ENCODE measurements at regions not wholly inside any gene's neighbourhood (a gene's known extent, or its start where the extent isn't known, plus 50 kb on each side); places are given as distances from the start of the nearest gene placed in this dataset.

DNA sequence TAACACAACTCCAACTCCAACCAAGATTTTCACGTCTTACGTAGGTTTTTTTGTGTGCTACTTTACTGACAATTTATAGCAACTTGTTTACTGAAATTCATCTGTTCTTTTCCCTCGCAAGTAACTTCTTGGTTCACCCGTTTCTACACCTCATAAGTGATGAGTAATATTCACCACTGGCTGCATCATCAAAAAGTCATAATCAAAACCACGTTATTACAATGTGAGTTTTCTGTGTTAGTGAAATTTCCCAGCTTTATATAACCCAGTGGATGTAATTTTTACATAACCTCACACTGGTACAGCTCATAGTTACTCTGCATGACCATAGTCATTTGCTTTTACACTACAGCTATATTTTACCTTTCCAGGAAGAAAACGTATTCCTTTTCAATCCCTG is 401.1 kb upstream of the LYPLAL1 start:
- DNase-seq (ENCODE audit: low spot score), result no peak

GRCh38 chr1:218775501-218776021 is 398.1 kb upstream of the LYPLAL1 start:
- no peak for DNase-seq (ENCODE audit: low spot score)

GRCh38 chr1:218778257-218779126 is 395.2 kb upstream of the LYPLAL1 start:
- no peak for DNase-seq (ENCODE audit: low spot score)

DNA sequence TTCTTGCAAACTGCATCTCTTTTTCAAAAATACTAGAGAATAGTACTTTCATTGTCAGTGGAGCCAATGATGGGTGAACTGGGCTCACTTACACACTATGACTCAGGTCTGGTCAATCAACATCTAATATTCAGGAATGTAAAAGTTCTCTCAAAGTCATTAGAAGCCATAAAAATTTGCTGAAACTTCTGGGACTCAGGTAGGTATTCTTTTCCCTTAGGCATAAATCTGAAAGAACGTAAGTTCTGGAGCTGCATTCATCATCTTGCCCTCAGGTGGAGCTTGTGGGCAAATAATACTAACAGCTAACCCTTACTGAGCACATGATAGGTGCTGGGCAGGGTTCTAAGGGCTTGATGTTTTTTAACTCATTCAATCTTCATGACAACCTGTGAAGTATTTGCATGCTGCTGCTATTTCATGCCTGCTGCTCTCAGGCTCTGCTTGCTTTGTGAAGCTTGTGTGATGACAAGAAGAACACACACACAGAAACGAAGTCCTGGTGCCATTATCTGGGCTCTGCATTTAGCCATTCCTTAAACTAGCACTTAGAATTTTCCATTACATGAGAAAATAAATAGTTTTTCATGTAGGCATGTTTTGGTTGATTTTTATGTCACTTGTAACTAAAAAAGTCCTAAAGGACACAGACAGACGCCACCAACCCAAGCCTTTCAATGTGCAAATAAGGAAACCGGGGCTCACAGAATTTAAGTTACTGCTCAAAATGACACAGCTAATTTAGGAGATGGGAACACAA is 394.2 kb upstream of the LYPLAL1 start:
- no peak for DNase-seq (ENCODE audit: low spot score)

DNA sequence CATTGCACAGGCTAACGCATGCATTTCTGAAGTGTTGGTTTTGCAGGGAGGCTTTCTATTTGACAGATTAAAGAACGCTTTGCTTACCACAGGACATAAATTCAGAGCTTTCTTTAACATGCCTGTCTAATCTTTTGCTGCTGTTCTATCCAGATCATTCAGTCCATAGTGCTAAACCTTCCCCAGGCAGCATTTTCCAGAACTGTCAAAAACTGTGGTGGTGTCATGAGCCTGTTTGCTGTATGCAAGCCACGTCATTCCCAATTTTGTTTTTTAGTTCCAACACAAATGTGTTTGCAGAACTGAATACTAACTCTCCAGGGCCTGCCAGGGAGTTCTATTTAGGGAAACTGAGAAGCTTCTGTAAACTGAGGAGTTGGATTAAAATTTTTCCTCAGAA is 390.5 kb upstream of the LYPLAL1 start:
- DNase-seq (ENCODE audit: low spot score), result peak; percentile 7

- DNase-seq (ENCODE audit: low spot score), result no peak
Measured at GRCh38 chr1:218783916-218784315, 389.8 kb upstream of the LYPLAL1 start.

DNA sequence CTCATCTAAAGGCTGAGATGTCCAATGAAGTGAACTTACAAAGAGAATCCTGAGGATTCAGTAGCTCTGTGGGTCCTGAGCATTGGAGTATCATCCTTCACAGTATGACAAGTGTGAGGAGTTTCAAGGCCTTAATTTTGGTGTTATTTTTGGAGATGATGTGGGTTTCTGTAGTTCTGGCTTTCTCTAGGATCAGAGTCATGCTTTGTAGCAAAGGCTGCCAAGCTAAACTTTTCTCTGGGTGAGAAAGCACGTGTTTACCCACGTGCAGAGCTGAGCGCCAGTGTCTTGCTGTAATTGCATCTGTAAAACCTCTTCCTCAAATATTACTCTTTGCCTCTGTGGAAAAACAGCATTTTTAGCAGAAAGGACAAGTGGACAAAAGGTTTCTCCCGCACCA is 387.8 kb upstream of the LYPLAL1 start:
- DNase-seq (ENCODE audit: low spot score), result peak; percentile 8

GRCh38 chr1:218787826-218788225 is 385.9 kb upstream of the LYPLAL1 start:
- no peak for DNase-seq (ENCODE audit: low spot score)

DNA sequence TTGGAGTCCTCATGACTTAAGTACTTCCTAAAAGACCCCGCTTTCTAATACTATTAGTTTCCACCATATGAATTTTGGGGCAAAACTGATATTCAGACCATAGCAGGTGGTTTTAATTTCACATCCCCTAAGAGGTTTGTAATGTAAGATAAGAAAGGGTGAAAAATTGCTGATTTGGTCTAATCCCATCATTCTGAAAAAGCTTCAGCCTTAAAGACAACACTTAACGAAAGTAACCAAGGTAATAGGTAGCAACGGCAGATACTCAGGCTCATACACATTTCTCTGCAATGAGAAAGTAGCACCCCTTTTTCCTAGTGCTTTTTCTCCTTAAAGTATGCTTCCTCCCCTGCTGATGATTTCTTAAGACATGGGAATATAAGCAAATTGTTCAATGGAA is 376.9 kb upstream of the LYPLAL1 start:
- DNase-seq (ENCODE audit: low spot score), result no peak

DNA sequence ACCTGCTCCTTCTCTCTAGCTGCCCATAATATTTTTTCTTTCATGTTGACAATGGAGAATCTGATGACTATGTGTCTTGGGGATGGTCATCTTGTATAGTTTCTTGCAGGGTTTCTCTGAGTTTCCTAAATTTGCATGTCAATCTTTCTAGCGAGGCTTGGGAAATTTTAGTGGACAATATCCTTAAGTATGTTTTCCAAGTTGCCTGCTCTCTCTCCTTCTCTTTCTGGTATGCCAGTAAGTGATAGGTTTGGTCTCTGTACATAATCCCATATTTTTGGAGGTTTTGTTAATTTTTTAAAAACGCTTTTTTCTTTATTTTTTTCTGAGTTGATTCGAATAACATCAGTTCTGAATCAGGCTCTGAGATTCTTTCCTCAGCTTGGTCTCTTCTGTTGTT is 370.9 kb upstream of the LYPLAL1 start:
- DNase-seq (ENCODE audit: low spot score), result no peak

DNA sequence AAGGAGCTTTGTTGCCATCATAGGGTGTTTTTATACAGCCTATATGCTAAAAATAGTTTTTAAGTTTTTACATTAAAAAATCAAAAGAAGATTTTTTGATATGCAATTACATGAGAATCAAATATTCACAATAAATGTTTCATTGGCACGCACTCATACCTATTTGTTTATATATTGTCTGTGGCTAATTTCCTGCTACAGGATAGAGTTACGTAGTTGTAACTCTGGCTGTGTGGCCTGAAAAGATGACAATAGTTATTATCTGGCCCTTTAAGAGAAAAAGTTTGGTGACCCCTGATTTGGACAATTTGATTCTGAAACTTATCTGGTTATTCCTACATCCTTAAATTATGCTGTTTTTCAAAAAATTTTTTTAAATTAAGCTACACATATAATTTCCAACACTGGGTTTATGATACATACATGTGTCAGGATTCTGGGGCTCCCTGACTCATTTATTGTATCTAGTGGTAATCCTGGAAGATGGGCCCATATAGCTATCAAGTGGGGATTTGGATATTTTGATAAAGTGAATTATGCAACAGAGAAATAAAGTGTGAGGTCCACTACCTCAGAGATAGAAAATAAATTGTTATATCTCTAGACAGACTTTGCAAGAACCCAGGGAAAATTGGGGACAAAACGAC is 370.2 kb upstream of the LYPLAL1 start:
- no peak for DNase-seq (ENCODE audit: low spot score)

- no peak for DNase-seq (ENCODE audit: low spot score)
Measured at GRCh38 chr1:218804014-218804785, 369.5 kb upstream of the LYPLAL1 start.

DNA sequence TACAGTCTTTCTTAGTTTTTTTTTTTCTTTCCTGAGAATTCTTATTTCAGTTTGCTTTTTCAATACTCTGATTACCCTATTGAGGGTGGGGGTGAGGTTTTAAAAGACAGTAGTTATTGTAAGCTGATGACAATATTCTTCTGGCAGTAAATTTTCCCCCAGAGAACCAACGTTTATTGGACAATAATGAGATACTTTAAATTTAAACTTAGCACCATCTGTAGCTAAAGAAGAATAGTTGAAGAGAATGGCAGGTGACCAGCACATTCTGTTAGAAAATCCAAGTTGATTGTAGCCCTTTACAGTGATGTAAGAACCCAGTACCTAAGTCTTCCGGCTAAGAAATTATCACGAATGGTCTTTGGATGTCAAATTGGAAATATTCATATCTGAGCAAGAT is 364.6 kb upstream of the LYPLAL1 start:
- no peak for DNase-seq (ENCODE audit: low spot score)

GRCh38 chr1:218809625-218810024 is 364.1 kb upstream of the LYPLAL1 start:
- no peak for DNase-seq (ENCODE audit: low spot score)

GRCh38 chr1:218810306-218810705 is 363.4 kb upstream of the LYPLAL1 start:
- DNase-seq (ENCODE audit: low spot score), result peak; percentile 26

- DNase-seq (ENCODE audit: low spot score), result peak; percentile 49
Measured at GRCh38 chr1:218811497-218811896, 362.2 kb upstream of the LYPLAL1 start.

GRCh38 chr1:218812360-218812759 is 361.3 kb upstream of the LYPLAL1 start:
- no peak for DNase-seq (ENCODE audit: low spot score)

DNA sequence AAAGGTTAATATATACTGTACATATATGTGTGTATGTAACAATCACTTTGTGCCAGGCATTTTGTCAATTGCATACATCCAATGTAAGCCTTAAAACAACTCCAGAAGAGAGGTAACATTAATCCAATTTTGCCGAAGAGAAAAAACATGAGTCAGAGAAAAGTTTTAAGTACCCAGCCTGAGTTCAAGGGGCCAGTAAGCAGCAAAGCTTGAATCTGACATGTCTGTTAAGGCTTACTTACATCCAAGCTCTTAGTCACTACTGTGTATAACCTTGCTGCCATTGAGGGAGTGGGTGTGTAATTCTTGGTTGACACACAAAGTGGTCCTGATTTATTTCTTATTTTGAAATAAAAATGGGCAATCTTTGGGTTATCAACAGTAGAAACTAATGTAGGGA is 360.4 kb upstream of the LYPLAL1 start:
- no peak for DNase-seq (ENCODE audit: low spot score)

DNA sequence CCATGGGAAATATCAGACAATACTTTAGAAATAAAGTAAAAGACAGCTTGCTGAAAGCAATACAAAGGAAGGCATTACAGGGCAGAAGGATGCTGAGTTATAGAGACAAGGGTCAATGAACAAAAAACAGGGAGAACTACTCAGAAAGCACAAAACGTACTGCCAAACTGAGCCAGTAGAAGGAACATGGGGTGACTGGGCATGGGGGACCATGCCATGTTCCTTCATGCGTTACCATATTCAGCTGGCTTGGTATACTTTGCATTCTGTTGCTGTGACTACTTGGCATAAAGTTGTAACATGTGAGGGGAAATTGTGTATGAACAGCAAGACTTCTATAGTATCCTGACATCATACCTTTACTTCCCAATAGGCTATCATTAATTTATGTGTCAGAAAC is 358.6 kb upstream of the LYPLAL1 start:
- DNase-seq (ENCODE audit: low spot score), result no peak

- DNase-seq (ENCODE audit: low spot score), result no peak
Measured at GRCh38 chr1:218817071-218817470, 356.6 kb upstream of the LYPLAL1 start.

DNA sequence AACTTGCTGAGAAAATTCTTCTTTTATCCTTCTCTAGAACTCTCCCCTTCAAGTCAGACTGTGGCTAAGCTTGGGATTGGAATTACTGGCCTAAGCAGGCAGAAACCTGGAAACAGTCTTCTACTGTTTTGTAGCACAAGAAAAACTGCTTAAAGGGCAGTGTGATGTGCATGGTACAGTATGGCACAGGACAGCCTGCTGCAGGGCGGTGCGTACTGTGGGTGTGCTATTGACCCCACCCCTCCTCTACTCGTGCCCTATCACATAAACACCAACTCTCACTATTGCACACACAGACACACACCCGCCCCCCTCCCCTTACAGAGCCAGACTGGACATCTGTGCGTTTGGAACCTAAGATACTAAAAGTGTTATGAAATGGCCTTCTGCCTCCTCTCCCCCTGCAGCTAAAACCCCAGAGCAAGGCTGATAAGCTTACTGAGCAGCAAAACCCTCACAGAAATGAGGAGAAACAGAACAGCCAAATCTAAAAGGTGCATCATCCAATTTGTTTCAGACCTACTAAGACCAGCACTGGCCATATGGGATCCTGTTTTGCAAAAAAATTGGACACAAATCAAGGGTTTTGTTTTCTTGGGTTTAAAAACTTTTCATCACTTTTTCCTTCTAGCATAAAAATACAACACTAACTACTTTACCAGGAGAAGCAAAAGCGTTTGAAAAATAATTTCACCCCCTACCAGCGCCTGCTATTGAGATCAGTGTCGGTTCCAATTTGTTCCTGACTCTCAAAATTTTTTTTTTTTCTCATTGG is 355.8 kb upstream of the LYPLAL1 start:
- peak; percentile 23 for DNase-seq (ENCODE audit: low spot score)

Data from Ammon's horn (tissue), 1 donor.